GM20000 (cell line): ENCODE measurements at regions not wholly inside any gene's neighbourhood (a gene's known extent, or its start where the extent isn't known, plus 50 kb on each side); places are given as distances from the start of the nearest gene placed in this dataset.

Experiments
- DNase-seq: peaks from one replicate; pipeline ENCODE4 v3.0.0; 2012; ENCODE audit warnings: low spot score
- TF ChIP-seq, protein P1 (sequence below): IDR thresholded peaks from 2 replicates; pipeline ENCODE4 v1.5.1; 2012; ENCODE audit warnings: mild to moderate bottlenecking, control low read depth; ENCODE audit errors: extremely low read depth, missing control alignments

DNA sequence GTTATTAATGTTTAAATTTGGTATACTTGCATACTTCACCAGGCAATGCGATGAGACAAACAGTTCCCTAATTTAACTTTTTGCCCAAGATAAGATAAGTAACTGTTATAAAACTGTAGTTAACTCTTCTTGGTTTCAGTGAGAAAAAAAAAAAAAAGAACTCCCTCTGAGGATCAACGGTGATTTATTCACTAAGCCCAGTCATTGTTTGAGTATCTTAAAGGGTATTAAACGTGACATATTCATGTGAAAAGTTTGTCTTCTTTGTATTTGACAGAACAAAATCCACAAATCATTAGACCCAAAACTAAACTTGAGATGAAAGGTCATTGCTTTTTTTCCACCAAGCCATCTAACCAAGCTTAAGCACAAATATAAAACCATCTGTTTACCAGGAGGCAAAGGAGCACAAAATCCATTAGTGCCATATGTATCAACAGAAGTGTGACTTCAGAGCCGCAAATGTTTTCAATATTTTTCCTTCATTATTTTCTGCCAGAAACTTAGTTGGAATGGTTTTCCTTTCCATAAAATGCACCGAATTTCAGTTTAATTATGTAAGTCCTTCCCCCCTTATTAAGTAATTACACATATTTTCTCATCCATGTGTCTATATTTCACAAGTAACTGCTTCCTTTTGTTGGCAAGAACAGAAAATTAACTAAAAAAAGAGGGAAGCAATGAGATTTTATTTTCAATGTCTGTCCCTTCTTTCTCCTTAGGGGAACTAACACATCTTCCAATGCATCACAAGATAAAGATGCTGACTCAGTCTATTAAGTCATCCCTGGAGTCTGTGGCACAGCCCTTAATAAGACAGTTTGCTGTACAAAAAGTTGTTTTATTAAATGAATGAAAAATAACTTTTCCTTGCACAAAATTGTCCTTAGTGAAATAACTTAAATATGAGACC, 92.2 kb upstream of the RAP2B start:
- DNase-seq = no peak
- TF ChIP-seq, protein P1, sequence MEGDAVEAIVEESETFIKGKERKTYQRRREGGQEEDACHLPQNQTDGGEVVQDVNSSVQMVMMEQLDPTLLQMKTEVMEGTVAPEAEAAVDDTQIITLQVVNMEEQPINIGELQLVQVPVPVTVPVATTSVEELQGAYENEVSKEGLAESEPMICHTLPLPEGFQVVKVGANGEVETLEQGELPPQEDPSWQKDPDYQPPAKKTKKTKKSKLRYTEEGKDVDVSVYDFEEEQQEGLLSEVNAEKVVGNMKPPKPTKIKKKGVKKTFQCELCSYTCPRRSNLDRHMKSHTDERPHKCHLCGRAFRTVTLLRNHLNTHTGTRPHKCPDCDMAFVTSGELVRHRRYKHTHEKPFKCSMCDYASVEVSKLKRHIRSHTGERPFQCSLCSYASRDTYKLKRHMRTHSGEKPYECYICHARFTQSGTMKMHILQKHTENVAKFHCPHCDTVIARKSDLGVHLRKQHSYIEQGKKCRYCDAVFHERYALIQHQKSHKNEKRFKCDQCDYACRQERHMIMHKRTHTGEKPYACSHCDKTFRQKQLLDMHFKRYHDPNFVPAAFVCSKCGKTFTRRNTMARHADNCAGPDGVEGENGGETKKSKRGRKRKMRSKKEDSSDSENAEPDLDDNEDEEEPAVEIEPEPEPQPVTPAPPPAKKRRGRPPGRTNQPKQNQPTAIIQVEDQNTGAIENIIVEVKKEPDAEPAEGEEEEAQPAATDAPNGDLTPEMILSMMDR = no peak

DNA sequence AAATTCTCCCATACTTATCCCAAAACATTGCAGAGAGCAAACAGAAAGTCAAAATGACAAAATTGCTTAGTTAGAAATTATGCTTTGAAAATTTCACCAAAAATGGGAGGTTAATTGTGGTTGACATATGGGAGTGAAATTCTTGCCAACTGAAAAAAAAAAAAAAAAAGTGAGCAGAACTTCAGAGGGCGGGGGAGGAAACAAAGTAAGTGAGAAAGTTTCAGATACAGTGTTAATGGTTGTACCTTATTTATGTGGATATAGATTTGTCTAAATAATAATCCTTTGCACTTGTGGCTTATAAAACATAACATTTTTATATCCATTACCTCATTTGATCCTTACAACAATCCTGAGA, 91.5 kb upstream of the RAP2B start:
- TF ChIP-seq, protein P1 = no peak
- no peak for DNase-seq

DNA sequence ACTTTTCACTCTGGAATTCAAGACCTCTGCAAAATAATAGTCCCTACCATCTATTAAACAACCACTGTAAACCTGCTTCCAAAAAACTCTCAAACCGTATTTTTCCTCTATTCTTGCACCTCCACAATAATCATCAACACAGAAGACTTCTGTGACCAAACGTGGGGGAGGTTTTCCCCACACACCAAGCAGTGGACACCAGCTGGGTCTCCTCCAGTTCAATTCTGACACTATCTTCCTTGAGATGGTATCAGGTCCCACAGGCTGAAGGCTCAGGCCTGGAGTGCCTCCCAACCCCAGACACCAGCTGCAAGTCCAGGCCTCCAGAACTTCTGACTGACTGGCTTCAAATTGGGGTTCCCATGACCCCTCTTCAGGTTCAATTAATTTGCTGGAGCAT, 89.6 kb upstream of the RAP2B start:
- DNase-seq = no peak
- TF ChIP-seq, protein P1 = no peak

DNA sequence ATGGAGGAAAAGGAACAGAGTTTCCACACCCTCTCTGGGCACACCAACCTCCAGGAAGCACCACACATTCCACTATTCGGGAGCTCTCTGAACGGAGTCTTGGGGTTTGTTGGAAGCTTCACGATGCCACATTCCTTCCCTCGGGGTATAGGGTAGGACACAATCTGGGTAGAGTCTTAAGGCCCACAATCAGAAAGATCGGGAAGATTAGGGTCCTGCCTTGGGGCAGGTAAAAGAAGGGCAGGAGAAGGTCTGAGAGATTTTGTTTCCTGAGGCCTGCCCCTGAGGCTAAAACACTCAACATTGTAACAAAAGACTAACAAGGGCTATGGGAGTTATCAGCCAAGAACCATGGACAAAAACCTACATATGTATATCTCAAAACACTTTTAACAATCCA, 89.2 kb upstream of the RAP2B start:
- TF ChIP-seq, protein P1 = no peak
- no peak for DNase-seq

DNA sequence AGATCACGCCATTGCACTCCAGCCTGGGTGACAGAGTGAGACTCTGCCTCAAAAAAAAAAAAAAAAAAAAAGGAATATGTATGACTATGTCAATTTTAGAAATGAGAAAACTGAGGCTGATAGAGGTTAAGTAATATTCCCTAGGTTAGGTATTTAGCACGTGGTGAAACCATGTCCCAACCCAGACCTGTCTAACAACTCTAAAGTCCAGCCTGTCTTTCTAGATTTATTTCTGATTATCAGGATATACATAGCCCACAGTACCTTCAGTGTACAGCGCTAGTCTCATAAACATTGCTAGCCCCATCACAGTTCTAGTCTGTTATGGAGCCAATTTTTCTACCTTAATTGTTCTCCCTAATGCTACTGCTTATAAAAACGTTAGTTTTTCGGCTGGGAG, 88.4 kb upstream of the RAP2B start:
- no peak for DNase-seq
- TF ChIP-seq, protein P1 = no peak

DNA sequence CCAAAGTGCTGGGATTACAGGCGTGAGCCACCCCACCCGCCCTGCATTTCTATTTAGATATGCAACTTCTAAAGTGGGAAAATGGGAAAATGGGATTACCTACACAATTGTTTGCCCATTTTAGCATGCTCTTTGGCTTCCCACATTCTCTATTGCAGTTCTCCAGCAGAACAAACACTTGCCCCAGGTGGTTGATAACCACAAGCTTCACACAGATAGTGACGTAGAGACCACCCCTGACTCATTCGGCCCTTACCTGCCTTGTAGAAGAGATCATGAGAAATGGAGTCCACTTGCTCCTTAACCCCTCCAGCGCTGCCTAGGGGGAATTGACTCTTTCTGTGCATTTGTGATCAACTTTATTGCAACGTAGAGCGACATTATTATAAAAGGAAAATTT, 83.2 kb upstream of the RAP2B start:
- DNase-seq = no peak
- TF ChIP-seq, protein P1 = no peak

DNA sequence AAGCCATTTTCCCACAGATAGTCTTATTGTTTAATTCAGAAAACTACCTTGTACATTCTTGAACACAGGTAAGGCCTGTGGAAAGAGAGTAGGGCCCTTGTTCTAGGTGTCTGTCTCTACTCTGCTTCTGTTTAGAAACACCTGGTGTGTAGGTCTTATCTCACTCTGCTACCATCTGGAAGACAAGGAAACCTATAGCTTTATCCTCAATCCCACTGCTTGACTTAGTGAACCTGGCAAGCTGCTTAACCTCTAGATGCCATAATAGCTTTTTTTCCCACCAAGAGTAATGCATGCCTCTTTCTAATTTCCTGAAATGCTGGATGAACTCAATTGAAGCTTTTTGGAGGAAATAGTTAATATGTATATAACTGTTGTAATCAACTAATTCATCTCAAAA, 82.6 kb upstream of the RAP2B start:
- DNase-seq = no peak
- TF ChIP-seq, protein P1 = no peak
